ENCODE measurements at regions not wholly inside any gene's neighbourhood (a gene's known extent, or its start where the extent isn't known, plus 50 kb on each side); places are given as distances from the start of the nearest gene placed in this dataset.

- no peak overlapping the region for H3K4me3 ChIP-seq (ENCODE audit: low read depth, low read length)
- DNase-seq (ENCODE audit: low read depth, low spot score), result no peak
- CTCF ChIA-PET, result no interaction called here
- POLR2A ChIA-PET, result no interaction called here
- TF ChIP-seq CTCF (IDR thresholded peaks at IDR 0.05; ENCODE audit: insufficient read depth, low read length, missing control alignments), result no peak
Observed at GRCh38 chr7:155138204-155138603, 68.1 kb downstream of the HTR5A start.

- H3K4me3 ChIP-seq (ENCODE audit: low read depth, low read length), result no peak overlapping the region
- DNase-seq (ENCODE audit: low read depth, low spot score), result no peak
- POLR2A ChIA-PET, result no interaction called here
- CTCF ChIA-PET, result no interaction called here
- no peak for TF ChIP-seq CTCF (IDR thresholded peaks at IDR 0.05; ENCODE audit: insufficient read depth, low read length, missing control alignments)
Observed at GRCh38 chr7:155141562-155141961, 71.4 kb downstream of the HTR5A start.

GRCh38 chr7:155143381-155143780 lies 73.3 kb downstream of the HTR5A start:
- ChIA-PET POLR2A (no interaction called here), CTCF (interaction anchor here (0.9 to 1.4 kb wide), 2 partner anchors 20 to 202 kb away, joined by 3 read pairs; no protein-coding TSS in a partner anchor)
- no peak for DNase-seq (ENCODE audit: low read depth, low spot score)
- TF ChIP-seq CTCF (IDR thresholded peaks at IDR 0.05; ENCODE audit: insufficient read depth, low read length, missing control alignments), result no peak
- no peak overlapping the region for H3K4me3 ChIP-seq (ENCODE audit: low read depth, low read length)

GRCh38 chr7:155144371-155144770 lies 74.2 kb downstream of the HTR5A start:
- H3K4me3 ChIP-seq (ENCODE audit: low read depth, low read length), result no peak overlapping the region
- DNase-seq (ENCODE audit: low read depth, low spot score), result no peak
- no peak for TF ChIP-seq CTCF (IDR thresholded peaks at IDR 0.05; ENCODE audit: insufficient read depth, low read length, missing control alignments)
- POLR2A ChIA-PET, result no interaction called here
- CTCF ChIA-PET, result interaction anchor here (0.9 to 1.4 kb wide), 2 partner anchors 21 to 201 kb away, joined by 3 read pairs; no protein-coding TSS in a partner anchor

GRCh38 chr7:155145477-155146255 lies 75.5 kb downstream of the HTR5A start:
- TF ChIP-seq CTCF (IDR thresholded peaks at IDR 0.05; ENCODE audit: insufficient read depth, low read length, missing control alignments), result no peak
- no peak for DNase-seq (ENCODE audit: low read depth, low spot score)
- ChIA-PET POLR2A (no interaction called here), CTCF (no interaction called here)
- no peak overlapping the region for H3K4me3 ChIP-seq (ENCODE audit: low read depth, low read length)

- TF ChIP-seq CTCF (IDR thresholded peaks at IDR 0.05; ENCODE audit: insufficient read depth, low read length, missing control alignments), result no peak
- ChIA-PET CTCF (interaction anchor here (1.0 kb wide), 1 partner anchor 197 kb away, joined by 3 read pairs; no protein-coding TSS in a partner anchor), POLR2A (no interaction called here)
- H3K4me3 ChIP-seq (ENCODE audit: low read depth, low read length), result no peak overlapping the region
- DNase-seq (ENCODE audit: low read depth, low spot score), result no peak
Observed at GRCh38 chr7:155147172-155147571, 77.0 kb downstream of the HTR5A start.

Measured in AG04449 (cell line).